ENCODE measurements at regions not wholly inside any gene's neighbourhood (a gene's known extent, or its start where the extent isn't known, plus 50 kb on each side); places are given as distances from the start of the nearest gene placed in this dataset.

DNA sequence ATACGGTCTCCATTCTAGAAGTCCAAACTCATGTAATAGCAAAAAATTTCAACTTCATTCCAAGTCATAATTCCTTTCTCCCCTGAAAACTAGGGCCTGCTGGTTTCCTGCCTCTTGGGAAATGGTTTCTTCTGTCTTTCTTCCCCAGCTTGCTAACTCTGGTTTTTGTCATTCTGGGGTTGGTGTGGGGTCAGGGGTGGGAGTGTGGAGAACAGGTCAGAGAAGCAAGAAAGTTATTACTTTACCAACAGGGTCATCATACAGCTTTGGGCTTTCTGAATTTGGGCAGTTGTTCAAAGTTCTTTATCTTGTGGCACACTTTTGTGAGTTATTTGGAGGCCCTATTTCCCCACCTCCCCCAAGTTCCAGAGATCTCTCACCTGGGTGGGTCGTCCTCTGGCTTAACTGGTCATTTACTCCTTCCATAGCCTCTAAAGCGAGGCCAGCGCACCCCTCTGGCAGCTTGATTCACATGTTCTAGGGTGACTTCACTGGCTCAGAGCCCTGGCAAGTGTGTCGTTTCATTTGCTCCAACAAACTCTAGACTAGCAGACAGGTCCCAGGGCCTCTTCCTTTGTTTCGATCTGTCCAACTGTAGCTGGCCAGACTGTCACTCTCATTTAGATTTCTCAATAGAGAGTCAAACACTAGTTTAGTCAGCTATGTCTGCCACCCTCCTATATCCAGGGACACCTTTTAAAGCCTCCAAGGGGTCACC is 161.2 kb downstream of the JCAD start (continued):
- TF ChIP-seq, protein P1, sequence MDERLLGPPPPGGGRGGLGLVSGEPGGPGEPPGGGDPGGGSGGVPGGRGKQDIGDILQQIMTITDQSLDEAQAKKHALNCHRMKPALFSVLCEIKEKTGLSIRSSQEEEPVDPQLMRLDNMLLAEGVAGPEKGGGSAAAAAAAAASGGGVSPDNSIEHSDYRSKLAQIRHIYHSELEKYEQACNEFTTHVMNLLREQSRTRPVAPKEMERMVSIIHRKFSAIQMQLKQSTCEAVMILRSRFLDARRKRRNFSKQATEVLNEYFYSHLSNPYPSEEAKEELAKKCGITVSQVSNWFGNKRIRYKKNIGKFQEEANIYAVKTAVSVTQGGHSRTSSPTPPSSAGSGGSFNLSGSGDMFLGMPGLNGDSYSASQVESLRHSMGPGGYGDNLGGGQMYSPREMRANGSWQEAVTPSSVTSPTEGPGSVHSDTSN (CRISPR knock-in tag; IDR thresholded peaks at IDR 0.05; ENCODE audit: low read depth): no peak
- TF ChIP-seq, protein P1 (tag; conservative IDR thresholded peaks at IDR 0.05; ENCODE audit: low read depth): no peak
- TF ChIP-seq ZNF561 (CRISPR knock-in tag; conservative IDR thresholded peaks at IDR 0.05) (no peak), RFX5 (IDR thresholded peaks at IDR 0.05; ENCODE audit: low read depth, low read length) (no peak), CREM (IDR thresholded peaks at IDR 0.05; ENCODE audit: low read depth) (no peak), ZBTB1 (CRISPR knock-in tag; IDR thresholded peaks at IDR 0.05; ENCODE audit: borderline replicate concordance, low read depth) (no peak), ZNF695 (CRISPR knock-in tag; IDR thresholded peaks at IDR 0.05) (no peak)
- TF ChIP-seq, protein P2, sequence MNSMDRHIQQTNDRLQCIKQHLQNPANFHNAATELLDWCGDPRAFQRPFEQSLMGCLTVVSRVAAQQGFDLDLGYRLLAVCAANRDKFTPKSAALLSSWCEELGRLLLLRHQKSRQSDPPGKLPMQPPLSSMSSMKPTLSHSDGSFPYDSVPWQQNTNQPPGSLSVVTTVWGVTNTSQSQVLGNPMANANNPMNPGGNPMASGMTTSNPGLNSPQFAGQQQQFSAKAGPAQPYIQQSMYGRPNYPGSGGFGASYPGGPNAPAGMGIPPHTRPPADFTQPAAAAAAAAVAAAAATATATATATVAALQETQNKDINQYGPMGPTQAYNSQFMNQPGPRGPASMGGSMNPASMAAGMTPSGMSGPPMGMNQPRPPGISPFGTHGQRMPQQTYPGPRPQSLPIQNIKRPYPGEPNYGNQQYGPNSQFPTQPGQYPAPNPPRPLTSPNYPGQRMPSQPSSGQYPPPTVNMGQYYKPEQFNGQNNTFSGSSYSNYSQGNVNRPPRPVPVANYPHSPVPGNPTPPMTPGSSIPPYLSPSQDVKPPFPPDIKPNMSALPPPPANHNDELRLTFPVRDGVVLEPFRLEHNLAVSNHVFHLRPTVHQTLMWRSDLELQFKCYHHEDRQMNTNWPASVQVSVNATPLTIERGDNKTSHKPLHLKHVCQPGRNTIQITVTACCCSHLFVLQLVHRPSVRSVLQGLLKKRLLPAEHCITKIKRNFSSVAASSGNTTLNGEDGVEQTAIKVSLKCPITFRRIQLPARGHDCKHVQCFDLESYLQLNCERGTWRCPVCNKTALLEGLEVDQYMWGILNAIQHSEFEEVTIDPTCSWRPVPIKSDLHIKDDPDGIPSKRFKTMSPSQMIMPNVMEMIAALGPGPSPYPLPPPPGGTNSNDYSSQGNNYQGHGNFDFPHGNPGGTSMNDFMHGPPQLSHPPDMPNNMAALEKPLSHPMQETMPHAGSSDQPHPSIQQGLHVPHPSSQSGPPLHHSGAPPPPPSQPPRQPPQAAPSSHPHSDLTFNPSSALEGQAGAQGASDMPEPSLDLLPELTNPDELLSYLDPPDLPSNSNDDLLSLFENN (IDR thresholded peaks at IDR 0.05; ENCODE audit: low read depth in 2 of 2, low read length in 2 of 2): no peak
- TF ChIP-seq, protein P3, sequence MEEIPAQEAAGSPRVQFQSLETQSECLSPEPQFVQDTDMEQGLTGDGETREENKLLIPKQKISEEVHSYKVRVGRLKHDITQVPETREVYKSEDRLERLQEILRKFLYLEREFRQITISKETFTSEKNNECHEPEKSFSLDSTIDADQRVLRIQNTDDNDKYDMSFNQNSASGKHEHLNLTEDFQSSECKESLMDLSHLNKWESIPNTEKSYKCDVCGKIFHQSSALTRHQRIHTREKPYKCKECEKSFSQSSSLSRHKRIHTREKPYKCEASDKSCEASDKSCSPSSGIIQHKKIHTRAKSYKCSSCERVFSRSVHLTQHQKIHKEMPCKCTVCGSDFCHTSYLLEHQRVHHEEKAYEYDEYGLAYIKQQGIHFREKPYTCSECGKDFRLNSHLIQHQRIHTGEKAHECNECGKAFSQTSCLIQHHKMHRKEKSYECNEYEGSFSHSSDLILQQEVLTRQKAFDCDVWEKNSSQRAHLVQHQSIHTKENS (CRISPR knock-in tag; IDR thresholded peaks at IDR 0.05): no peak
- TF ChIP-seq, protein P4, sequence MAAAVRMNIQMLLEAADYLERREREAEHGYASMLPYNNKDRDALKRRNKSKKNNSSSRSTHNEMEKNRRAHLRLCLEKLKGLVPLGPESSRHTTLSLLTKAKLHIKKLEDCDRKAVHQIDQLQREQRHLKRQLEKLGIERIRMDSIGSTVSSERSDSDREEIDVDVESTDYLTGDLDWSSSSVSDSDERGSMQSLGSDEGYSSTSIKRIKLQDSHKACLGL (CRISPR knock-in tag; IDR thresholded peaks at IDR 0.05; ENCODE audit: borderline replicate concordance, poor library complexity, severe bottlenecking): no peak

All from K562 (cell line).